ENCODE measurements at regions not wholly inside any gene's neighbourhood (a gene's known extent, or its start where the extent isn't known, plus 50 kb on each side); places are given as distances from the start of the nearest gene placed in this dataset.

DNA sequence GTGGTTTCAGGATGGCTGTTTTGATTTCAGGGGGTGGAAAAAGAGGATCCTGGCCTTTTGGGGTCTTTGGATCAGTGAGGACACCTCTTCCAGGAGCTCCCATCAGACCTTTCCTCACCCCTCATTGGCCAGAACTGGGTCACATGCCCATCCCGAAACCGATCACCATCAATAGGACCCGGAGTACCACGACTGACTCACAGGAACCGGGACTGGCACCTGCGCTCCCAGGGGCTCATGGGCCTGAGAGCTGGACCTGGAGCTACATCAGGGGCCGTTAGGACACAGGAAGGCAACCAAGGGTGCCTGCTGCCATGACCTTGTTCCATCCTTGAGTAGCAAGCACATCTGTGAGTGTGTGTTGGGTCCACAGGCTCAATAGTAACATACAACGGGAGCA, 180.4 kb downstream of the BMP7 start:
- no peaks in the 10 kb centered on the region for H3K4me1 ChIP-seq
- no peak overlapping the region for H3K27ac ChIP-seq
- no peak for ATAC-seq
- 70% methylated on average over 8 of the region's 8 CpGs; no CpG with 5 or more reads in 1 of the 2 donors for WGBS, 2 donors
- DNase-seq = no peak
- H3K9me3 ChIP-seq = no peaks in the 10 kb centered on the region
- intact Hi-C loops (cut with DNase I) = no loop called here
- peaks cover 0 to 5% of the 10 kb centered on the region in 2 donors for H3K27me3 ChIP-seq
- TF ChIP-seq, protein P1, sequence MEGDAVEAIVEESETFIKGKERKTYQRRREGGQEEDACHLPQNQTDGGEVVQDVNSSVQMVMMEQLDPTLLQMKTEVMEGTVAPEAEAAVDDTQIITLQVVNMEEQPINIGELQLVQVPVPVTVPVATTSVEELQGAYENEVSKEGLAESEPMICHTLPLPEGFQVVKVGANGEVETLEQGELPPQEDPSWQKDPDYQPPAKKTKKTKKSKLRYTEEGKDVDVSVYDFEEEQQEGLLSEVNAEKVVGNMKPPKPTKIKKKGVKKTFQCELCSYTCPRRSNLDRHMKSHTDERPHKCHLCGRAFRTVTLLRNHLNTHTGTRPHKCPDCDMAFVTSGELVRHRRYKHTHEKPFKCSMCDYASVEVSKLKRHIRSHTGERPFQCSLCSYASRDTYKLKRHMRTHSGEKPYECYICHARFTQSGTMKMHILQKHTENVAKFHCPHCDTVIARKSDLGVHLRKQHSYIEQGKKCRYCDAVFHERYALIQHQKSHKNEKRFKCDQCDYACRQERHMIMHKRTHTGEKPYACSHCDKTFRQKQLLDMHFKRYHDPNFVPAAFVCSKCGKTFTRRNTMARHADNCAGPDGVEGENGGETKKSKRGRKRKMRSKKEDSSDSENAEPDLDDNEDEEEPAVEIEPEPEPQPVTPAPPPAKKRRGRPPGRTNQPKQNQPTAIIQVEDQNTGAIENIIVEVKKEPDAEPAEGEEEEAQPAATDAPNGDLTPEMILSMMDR (IDR thresholded peaks at IDR 0.05) = no peak
- TF ChIP-seq POLR2A (IDR thresholded peaks at IDR 0.05) = no peak
- no peaks in the 10 kb centered on the region for H3K36me3 ChIP-seq (replicated peaks in 1 of 2; ENCODE audit: insufficient read depth in 1 of 2, low read depth in 2 of 2)
- no peak overlapping the region for H3K4me3 ChIP-seq

DNA sequence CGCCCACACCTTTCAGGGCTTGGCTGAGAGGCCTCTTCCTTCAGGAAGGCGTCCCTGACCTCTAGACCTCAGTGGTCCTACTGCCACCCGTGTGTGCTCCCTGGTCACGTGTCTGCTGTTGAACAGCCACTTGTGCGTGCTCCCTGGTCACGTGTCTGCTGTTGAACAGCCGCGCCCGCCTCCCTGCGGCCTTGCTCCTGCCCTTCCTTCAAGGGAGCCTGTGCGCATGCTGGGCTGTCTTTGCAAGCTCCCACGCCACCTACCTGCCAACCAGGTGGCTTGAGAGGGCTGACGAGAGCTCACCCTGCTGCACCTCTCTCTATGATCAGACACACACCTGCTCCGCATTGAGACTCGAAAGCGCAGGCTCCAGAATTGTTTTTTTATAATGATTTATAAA, 179.3 kb downstream of the BMP7 start:
- Histone ChIP-seq H3K27me3 (peaks cover 0 to 11% of the 10 kb centered on the region in 2 donors), H3K9me3 (no peaks in the 10 kb centered on the region), H3K36me3 (replicated peaks in 1 of 2; ENCODE audit: insufficient read depth in 1 of 2, low read depth in 2 of 2) (no peaks in the 10 kb centered on the region), H3K27ac (no peak overlapping the region), H3K4me1 (peaks cover 3% of the 10 kb centered on the region), H3K4me3 (no peak overlapping the region)
- 21 to 49% methylated on average over 7 to 16 of the region's 16 CpGs for WGBS, 2 donors
- ATAC-seq (no peak), DNase-seq (no peak)
- intact Hi-C loops (cut with DNase I) = no loop called here
- TF ChIP-seq, protein P1 (IDR thresholded peaks at IDR 0.05) = no peak
- no peak for TF ChIP-seq POLR2A (IDR thresholded peaks at IDR 0.05)

DNA sequence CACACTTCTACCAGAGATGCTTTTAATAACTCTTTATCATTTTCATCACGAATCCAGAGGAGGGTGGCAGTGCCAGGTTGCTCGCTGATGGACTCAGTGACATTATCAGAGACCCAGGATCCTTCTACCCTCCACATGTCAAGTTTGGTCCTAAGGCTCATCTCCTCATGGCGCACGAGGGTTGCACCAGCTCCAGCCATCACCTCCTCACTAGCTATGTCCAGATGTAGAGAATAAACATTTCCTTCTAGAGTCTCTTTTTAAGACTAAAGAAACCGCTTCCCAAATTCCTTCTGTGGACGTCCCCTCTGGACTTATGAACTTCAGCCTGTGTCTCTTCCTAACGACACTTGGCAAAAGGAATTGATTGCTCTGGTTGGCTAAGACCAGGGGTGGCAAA, 178.7 kb downstream of the BMP7 start:
- no peak overlapping the region for H3K4me3 ChIP-seq
- no peak overlapping the region for H3K27ac ChIP-seq
- TF ChIP-seq POLR2A (IDR thresholded peaks at IDR 0.05) = no peak
- TF ChIP-seq, protein P1 (IDR thresholded peaks at IDR 0.05) = no peak
- ATAC-seq (no peak), DNase-seq (no peak)
- peaks cover 0 to 11% of the 10 kb centered on the region in 2 donors for H3K27me3 ChIP-seq
- 60 to 64% methylated on average over 7 of the region's 7 CpGs for WGBS, 2 donors
- peaks cover 7% of the 10 kb centered on the region for H3K4me1 ChIP-seq
- H3K36me3 ChIP-seq (replicated peaks in 1 of 2; ENCODE audit: insufficient read depth in 1 of 2, low read depth in 2 of 2) = no peaks in the 10 kb centered on the region
- intact Hi-C loops (cut with DNase I) = no loop called here
- H3K9me3 ChIP-seq = no peaks in the 10 kb centered on the region

DNA sequence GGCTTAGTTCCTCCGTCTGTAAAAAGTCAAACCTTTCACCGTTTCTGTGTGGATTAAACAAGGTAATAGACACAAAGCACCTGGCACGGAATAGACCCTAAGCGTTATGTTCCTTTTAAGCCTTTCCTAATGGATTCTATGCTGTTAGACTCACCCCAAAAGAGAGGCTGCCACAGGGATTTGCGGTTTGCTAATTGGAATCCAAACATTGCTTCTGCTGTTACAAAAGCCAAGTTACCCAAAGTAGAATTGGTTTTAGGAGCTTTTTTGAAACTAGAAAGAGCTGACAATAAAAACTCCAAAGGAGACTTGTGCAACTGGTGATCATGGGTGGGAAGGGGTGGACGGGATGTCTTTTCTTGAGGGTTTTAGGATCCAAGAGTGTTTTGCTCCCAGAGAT, 178.0 kb downstream of the BMP7 start:
- WGBS, 2 donors = 26 to 45% methylated on average over 6 of the region's 6 CpGs
- no peak overlapping the region for H3K4me3 ChIP-seq
- H3K27ac ChIP-seq = no peak overlapping the region
- peaks cover 7% of the 10 kb centered on the region for H3K4me1 ChIP-seq
- no peaks in the 10 kb centered on the region for H3K9me3 ChIP-seq
- intact Hi-C loops (cut with DNase I) = no loop called here
- H3K27me3 ChIP-seq = peaks cover 0 to 11% of the 10 kb centered on the region in 2 donors
- TF ChIP-seq, protein P1 (IDR thresholded peaks at IDR 0.05) = no peak
- TF ChIP-seq POLR2A (IDR thresholded peaks at IDR 0.05) = no peak
- ATAC-seq (no peak), DNase-seq (no peak)
- no peaks in the 10 kb centered on the region for H3K36me3 ChIP-seq (replicated peaks in 1 of 2; ENCODE audit: insufficient read depth in 1 of 2, low read depth in 2 of 2)

DNA sequence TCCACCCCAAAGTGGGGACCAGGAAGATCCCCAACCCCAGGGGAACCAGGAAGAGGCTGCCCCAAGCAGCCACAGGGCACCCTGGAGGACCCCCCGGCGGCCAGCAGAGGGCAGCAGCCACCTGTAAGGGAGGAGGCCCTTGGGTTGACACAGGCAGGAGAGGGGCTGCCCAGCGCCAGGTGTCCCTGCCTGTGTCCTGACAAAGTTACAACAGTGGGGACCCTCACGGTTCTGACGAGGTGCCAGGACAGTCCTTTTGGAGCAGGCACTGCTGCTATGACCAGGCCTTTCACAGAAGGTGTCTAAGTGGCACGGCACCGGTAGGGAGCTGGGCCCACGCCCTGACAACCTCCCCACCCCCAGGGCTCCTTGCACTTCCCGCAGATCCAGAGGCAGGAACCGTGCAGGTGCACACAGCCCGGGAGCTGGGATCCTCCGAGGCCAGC, 176.7 kb downstream of the BMP7 start:
- intact Hi-C loops (cut with DNase I) = loop anchor here (5.0 kb wide), 1 partner anchor 258 kb away; no protein-coding TSS in a partner anchor

More for the DNA sequence above, 176.7 kb downstream of the BMP7 start:
- WGBS, 2 donors = 14 to 30% methylated on average over 2 to 12 of the region's 12 CpGs
- Histone ChIP-seq H3K4me3 (no peak overlapping the region), H3K27me3 (peaks cover 0 to 11% of the 10 kb centered on the region in 2 donors), H3K36me3 (replicated peaks in 1 of 2; ENCODE audit: insufficient read depth in 1 of 2, low read depth in 2 of 2) (no peaks in the 10 kb centered on the region), H3K27ac (no peak overlapping the region), H3K9me3 (no peaks in the 10 kb centered on the region), H3K4me1 (peaks cover 7% of the 10 kb centered on the region)
- peak; percentile 65 to 80 (median 70) for DNase-seq
- peak; percentile 74 for ATAC-seq
- TF ChIP-seq POLR2A (IDR thresholded peaks at IDR 0.05) = no peak
- TF ChIP-seq, protein P1 (IDR thresholded peaks at IDR 0.05) = peak; percentile 76 to 94 (median 82)
